PFSK-1 (cell line): ENCODE measurements at regions not wholly inside any gene's neighbourhood (a gene's known extent, or its start where the extent isn't known, plus 50 kb on each side); places are given as distances from the start of the nearest gene placed in this dataset.

Experiments
- FOXP2 ChIP-seq: optimal IDR thresholded peaks from 2 replicates; pipeline ENCODE3; 2011; ENCODE audit warnings: borderline replicate concordance, control low read depth, inconsistent platforms; ENCODE audit not compliant: insufficient read depth; ENCODE audit errors: extremely low read length, extremely low read depth
- POLR2AphosphoS5 ChIP-seq: IDR thresholded peaks from 2 replicates; pipeline ENCODE4 v1.6.1; 2012; ENCODE audit warnings: low read depth, mild to moderate bottlenecking, control low read depth, low read length, moderate library complexity
- REST ChIP-seq, 2 experiments: IDR thresholded peaks; 2 replicates each; pipeline versions ENCODE4 v1.6.1 to v1.8.0; 2011 to 2012; ENCODE audit warnings: low read depth in 2 of 2, low read length in 2 of 2, control low read depth in 1 of 2, inconsistent platforms in 1 of 2, mild to moderate bottlenecking in 1 of 2, moderate library complexity in 1 of 2; ENCODE audit not compliant: insufficient read depth in 1 of 2
- SIN3A ChIP-seq: IDR thresholded peaks from 2 replicates; pipeline ENCODE4 v1.6.1; 2012; ENCODE audit warnings: mild to moderate bottlenecking, low read length, moderate library complexity, borderline replicate concordance; ENCODE audit not compliant: insufficient read depth
- TAF1 ChIP-seq: IDR thresholded peaks from 2 replicates; pipeline ENCODE4 v1.6.1; 2012; ENCODE audit warnings: low read length, control low read depth, borderline replicate concordance; ENCODE audit not compliant: insufficient read depth

GRCh38 chr7:131149429-131149773 lies 178.3 kb upstream of the MKLN1 start:
- TF ChIP-seq SIN3A, result no peak
- TF ChIP-seq FOXP2, result no peak
- no peak for TF ChIP-seq REST (IDR thresholded peaks at IDR 0.05; ENCODE audit: insufficient read depth in 1 of 2, low read depth in 2 of 2, low read length in 2 of 2)
- TF ChIP-seq TAF1, result no peak
- TF ChIP-seq POLR2AphosphoS5, result no peak

- TF ChIP-seq SIN3A (no peak), FOXP2 (no peak), TAF1 (no peak), REST (IDR thresholded peaks at IDR 0.05; ENCODE audit: insufficient read depth in 1 of 2, low read depth in 2 of 2, low read length in 2 of 2) (no peak), POLR2AphosphoS5 (no peak)
These were observed 177.8 kb upstream of the MKLN1 start for GRCh38 chr7:131149840-131150239.

GRCh38 chr7:131151034-131151433 lies 176.6 kb upstream of the MKLN1 start:
- TF ChIP-seq POLR2AphosphoS5 (no peak), REST (IDR thresholded peaks at IDR 0.05; ENCODE audit: insufficient read depth in 1 of 2, low read depth in 2 of 2, low read length in 2 of 2) (no peak), TAF1 (no peak), FOXP2 (no peak), SIN3A (no peak)

GRCh38 chr7:131152766-131153165 lies 174.9 kb upstream of the MKLN1 start:
- no peak for TF ChIP-seq REST (IDR thresholded peaks at IDR 0.05; ENCODE audit: insufficient read depth in 1 of 2, low read depth in 2 of 2, low read length in 2 of 2)
- no peak for TF ChIP-seq FOXP2
- no peak for TF ChIP-seq TAF1
- TF ChIP-seq SIN3A, result no peak
- TF ChIP-seq POLR2AphosphoS5, result no peak

GRCh38 chr7:131154380-131154779 lies 173.3 kb upstream of the MKLN1 start:
- TF ChIP-seq TAF1, result no peak
- no peak for TF ChIP-seq POLR2AphosphoS5
- TF ChIP-seq REST (IDR thresholded peaks at IDR 0.05; ENCODE audit: insufficient read depth in 1 of 2, low read depth in 2 of 2, low read length in 2 of 2), result no peak
- TF ChIP-seq FOXP2, result no peak
- TF ChIP-seq SIN3A, result no peak
